K562 (cell line): ENCODE measurements at regions not wholly inside any gene's neighbourhood (a gene's known extent, or its start where the extent isn't known, plus 50 kb on each side); places are given as distances from the start of the nearest gene placed in this dataset.

ENCODE experiments used
- ATAC-seq: fragments of 200-7000 bp; cut with Tn5 transposase; 3 replicates; pipeline ENCODE4 v1.9.1; 2020; ENCODE audit warnings: moderate library complexity
- BruUV-seq: library from RNA; stranded (reverse); fragments of 400-500 nt; replicated peaks from 2 replicates; lab custom pipeline; 2021; lab: Mats Ljungman, UMichigan
- CTCF ChIA-PET: fragments of 300-600 bp; formaldehyde crosslinking; extraction: SDS; loops from one replicate; lab custom pipeline; 2021; ENCODE audit warnings: low intra/inter-chr PET ratio; lab: Yijun Ruan, JAX
- POLR2A ChIA-PET: fragments of 300-600, 350-650 bp; sonication (Branson Sonifier 250); formaldehyde crosslinking; extraction: SDS; loops from one replicate; lab custom pipeline; 2021; ENCODE audit warnings: antibody characterized with exemption, inconsistent platforms; lab: Yijun Ruan, JAX
- DNase-seq, 4 experiments: peaks; one replicate each; pipeline versions ENCODE4 v3.0.0 to v3.0.0-alpha.2; 2011 to 2018; ENCODE audit warnings: low spot score in 3 of 4, mixed read lengths in 3 of 4; ENCODE audit errors: extremely low read depth in 1 of 4
- FAIRE-seq: peaks from 2 replicates; lab custom pipeline; 2011; peaks lifted over from hg19 to GRCh38; lab: Jason Lieb, UNC
- H2AFZ ChIP-seq: 2 replicates; pipeline ENCODE4 v1.6.0; 2011; ENCODE audit warnings: low read depth, low read length, control low read depth, inconsistent platforms
- H3K27ac ChIP-seq: fragments of 200-600 bp; 3 replicates; pipeline ENCODE4 v1.8.0; 2011; ENCODE audit warnings: low read depth, mild to moderate bottlenecking, control low read depth, inconsistent platforms, low read length, moderate library complexity, mixed read lengths; ENCODE audit errors: extremely low read depth
- H3K27me3 ChIP-seq, 2 experiments: fragments of 300-600 bp in 1 of 2; 2 replicates in 1 of 2; 3 replicates in 1 of 2; pipeline versions ENCODE4 v1.6.0 to v1.8.0; 2011; ENCODE audit warnings: inconsistent platforms in 2 of 2, low read length in 2 of 2, mild to moderate bottlenecking in 1 of 2, mixed read lengths in 1 of 2, moderate library complexity in 1 of 2; ENCODE audit not compliant: control insufficient read depth in 2 of 2, insufficient read depth in 2 of 2
- H3K36me3 ChIP-seq: fragments of 300-600 bp; 3 replicates; pipeline ENCODE4 v1.8.0; 2011; ENCODE audit warnings: mild to moderate bottlenecking, low read length, inconsistent platforms; ENCODE audit not compliant: control insufficient read depth, insufficient read depth
- H3K4me1 ChIP-seq, 2 experiments: fragments of 200-600 bp in 1 of 2; replicated peaks in 1 of 2; 2 replicates in 1 of 2; 3 replicates in 1 of 2; pipeline versions ENCODE4 v1.5.1 to v1.8.0; 2011; ENCODE audit warnings: inconsistent platforms in 2 of 2, low read length in 2 of 2, mild to moderate bottlenecking in 1 of 2, mixed read lengths in 1 of 2, moderate library complexity in 1 of 2; ENCODE audit not compliant: control insufficient read depth in 2 of 2, insufficient read depth in 2 of 2
- H3K4me2 ChIP-seq: 2 replicates; pipeline ENCODE4 v1.6.1; 2011; ENCODE audit warnings: low read length, control low read depth, inconsistent platforms, mixed read lengths; ENCODE audit not compliant: insufficient read depth
- H3K4me3 ChIP-seq: fragments of 200-600 bp; sonication (generic), shearing (Covaris generic); 2 replicates; pipeline ENCODE4 v1.5.1; 2016; ENCODE audit warnings: control low read depth, inconsistent platforms
- H3K79me2 ChIP-seq: fragments of 200-600 bp; 3 replicates; pipeline ENCODE4 v1.8.0; 2011; ENCODE audit warnings: low read length, inconsistent platforms; ENCODE audit not compliant: control insufficient read depth, insufficient read depth
- H3K9ac ChIP-seq, 2 experiments: 2 replicates each; pipeline versions ENCODE4 v1.6.0 to v1.6.1; 2011; ENCODE audit warnings: low read depth in 2 of 2, low read length in 2 of 2, control low read depth in 1 of 2, inconsistent platforms in 1 of 2, mild to moderate bottlenecking in 1 of 2, mixed read lengths in 1 of 2; ENCODE audit not compliant: insufficient read depth in 1 of 2
- H3K9me1 ChIP-seq: one replicate; pipeline ENCODE4 v1.6.0; 2011; ENCODE audit warnings: inconsistent platforms, mild to moderate bottlenecking, low read length, moderate library complexity; ENCODE audit not compliant: control insufficient read depth, insufficient read depth
- H3K9me3 ChIP-seq: replicated peaks from 2 replicates; pipeline ENCODE4 v1.5.1; 2011; ENCODE audit warnings: low read depth, low read length, inconsistent platforms; ENCODE audit not compliant: control insufficient read depth, insufficient read depth
- H4K20me1 ChIP-seq: replicated peaks from 2 replicates; pipeline ENCODE4 v1.6.1; 2011; ENCODE audit warnings: low read length, inconsistent platforms, mixed read lengths; ENCODE audit not compliant: control insufficient read depth, insufficient read depth
- CBFB ChIP-seq: sonication (generic); formaldehyde crosslinking; IDR thresholded peaks from 2 replicates; pipeline ENCODE4 v1.4.0; 2020; ENCODE audit warnings: mild to moderate bottlenecking, missing genetic modification reagents
- CBX5 ChIP-seq: IDR thresholded peaks from 2 replicates; pipeline ENCODE4 v1.6.1; 2014; ENCODE audit warnings: low read depth, borderline replicate concordance
- CREB5 ChIP-seq: fragments of 250-450 bp; sonication (Bioruptor Pico); IDR thresholded peaks from 2 replicates; pipeline ENCODE4 v1.5.0; 2020; ENCODE audit warnings: mild to moderate bottlenecking
- E2F3 ChIP-seq: fragments of 250-450 bp; sonication (Bioruptor Pico); IDR thresholded peaks from 2 replicates; pipeline ENCODE4 v1.4.0; 2020; ENCODE audit warnings: mild to moderate bottlenecking
- GTF2F1 ChIP-seq: IDR thresholded peaks from 2 replicates; pipeline ENCODE4 v1.6.1; 2011; ENCODE audit warnings: low read depth, low read length, improper control_type of control experiment
- HEY1 ChIP-seq: fragments of 250-450 bp; sonication (Bioruptor Pico); IDR thresholded peaks from 2 replicates; pipeline ENCODE4 v1.5.0; 2020; ENCODE audit warnings: mild to moderate bottlenecking, moderate library complexity, borderline replicate concordance
- JUND ChIP-seq, 2 experiments: IDR thresholded peaks; 2 replicates in 1 of 2; 3 replicates in 1 of 2; pipeline ENCODE4 v1.6.1; 2011; ENCODE audit warnings: borderline replicate concordance in 2 of 2, low read depth in 2 of 2, low read length in 2 of 2, improper control_type of control experiment in 1 of 2, missing biosample characterization in 1 of 2, missing genetic modification characterization in 1 of 2, missing genetic modification reagents in 1 of 2
- MEIS2 ChIP-seq: fragments of 450-650 bp; IDR thresholded peaks from 2 replicates; pipeline ENCODE4 v1.6.1; 2014; ENCODE audit warnings: mild to moderate bottlenecking; ENCODE audit not compliant: partially characterized antibody
- RBFOX2 ChIP-seq: fragments of 200-400 bp; formaldehyde crosslinking; IDR thresholded peaks from 2 replicates; pipeline ENCODE4 v1.6.1; 2017; ENCODE audit warnings: low read depth, mild to moderate bottlenecking, low read length, moderate library complexity
- RBM34 ChIP-seq: fragments of 200-400 bp; formaldehyde crosslinking; IDR thresholded peaks from 2 replicates; pipeline ENCODE4 v1.6.1; 2018; ENCODE audit warnings: low read length, borderline replicate concordance; ENCODE audit not compliant: insufficient read depth
- SRSF1 ChIP-seq: fragments of 200-400 bp; formaldehyde crosslinking; IDR thresholded peaks from 2 replicates; pipeline ENCODE4 v1.6.1; 2017; ENCODE audit warnings: mild to moderate bottlenecking, low read depth, low read length, moderate library complexity
- XRCC3 ChIP-seq: fragments of 450-650 bp; IDR thresholded peaks from 2 replicates; pipeline ENCODE4 v1.6.1; 2017; ENCODE audit warnings: mild to moderate bottlenecking, moderate library complexity
- YY1 ChIP-seq, 3 experiments: IDR thresholded peaks; 2 replicates each; pipeline ENCODE4 v1.6.1; 2011; ENCODE audit warnings: low read length in 2 of 3, mild to moderate bottlenecking in 2 of 3, moderate library complexity in 2 of 3, borderline replicate concordance in 1 of 3, control low read depth in 1 of 3, low read depth in 1 of 3; ENCODE audit not compliant: insufficient read depth in 3 of 3, insufficient replicate concordance in 2 of 3, control insufficient read depth in 1 of 3, insufficient read length in 1 of 3; ENCODE audit errors: extremely low read depth in 1 of 3
- ZBTB26 ChIP-seq: fragments of 450-650 bp; formaldehyde crosslinking; IDR thresholded peaks from 2 replicates; pipeline ENCODE4 v1.4.0; 2022; ENCODE audit warnings: missing genetic modification characterization
- ZNF444 ChIP-seq: fragments of 250-450 bp; sonication (Bioruptor Pico); IDR thresholded peaks from 2 replicates; pipeline ENCODE4 v1.4.0; 2020; ENCODE audit warnings: mild to moderate bottlenecking, moderate library complexity
- ZNF77 ChIP-seq: fragments of 250-450 bp; sonication (Bioruptor Pico); IDR thresholded peaks from 2 replicates; pipeline ENCODE4 v1.5.0; 2020
- WGBS: fragments of 100-300 bp; shearing (Covaris generic); methylation state at CpG from one replicate; pipeline ENCODE4 v1.1.6; 2016; ENCODE audit warnings: low coverage, mixed read lengths; ENCODE audit not compliant: insufficient coverage; ENCODE audit errors: missing lambda C conversion rate; 5-methylcytosine and 5-hydroxymethylcytosine counted together
- in situ Hi-C: fragments of 300-500 bp; cut with MboI; formaldehyde crosslinking; loops from 4 replicates; pipeline ENCODE4 v1.15.0; 2018; ENCODE audit warnings: inconsistent platforms, mixed read lengths
- intact Hi-C: fragments of 100-400 bp; cut with micrococcal nuclease; formaldehyde crosslinking; loops from 2 replicates; pipeline ENCODE4 v1.14.2; 2022
- TF ChIP-seq, protein P1 (sequence below): fragments of 200-800 bp; sonication (Bioruptor generic); IDR thresholded peaks from 2 replicates; pipeline ENCODE4 v1.6.1; 2017; ENCODE audit warnings: missing genetic modification characterization, missing compliant biosample characterization

GRCh38 chr5:2387250-2387633 lies 364.2 kb downstream of the IRX2 start (continued):
- TF ChIP-seq RBM34, result no peak
- TF ChIP-seq HEY1, result no peak
- TF ChIP-seq YY1 (IDR thresholded peaks at IDR 0.05; ENCODE audit: borderline replicate concordance in 1 of 3, control insufficient read depth in 1 of 3, extremely low read depth in 1 of 3, insufficient read depth in 3 of 3, insufficient read length in 1 of 3, insufficient replicate concordance in 2 of 3, low read depth in 1 of 3, low read length in 2 of 3), result no peak

GRCh38 chr5:2385818-2386217 lies 365.7 kb downstream of the IRX2 start:
- H3K27me3 ChIP-seq, result peaks cover 23 to 63% of the 10 kb centered on the region in 2 experiments; a peak in 4 of 5 replicates
- no peaks in the 10 kb centered on the region for H3K79me2 ChIP-seq
- H3K4me2 ChIP-seq, result no peak overlapping the region
- 0% methylated on average over 3 of the region's 3 CpGs for WGBS
- CTCF ChIA-PET, result no interaction called here
- intact Hi-C loops (no loop called here), in situ Hi-C loops (no loop called here)
- H3K9me1 ChIP-seq, result no peaks in the 10 kb centered on the region
- ATAC-seq (no peak), FAIRE-seq (no peak), DNase-seq (no peak)
- no TSS peak for BruUV-seq
- no peaks in the 10 kb centered on the region for H4K20me1 ChIP-seq
- H3K4me3 ChIP-seq, result no peak overlapping the region
- no peaks in the 10 kb centered on the region for H3K9me3 ChIP-seq
- no peak overlapping the region for H3K9ac ChIP-seq
- H2AFZ ChIP-seq, result no peak overlapping the region
- H3K4me1 ChIP-seq, result no peaks in the 10 kb centered on the region
- no peaks in the 10 kb centered on the region for H3K36me3 ChIP-seq
- POLR2A ChIA-PET, result interaction anchor here (0.6 kb wide), 1 partner anchor 142 kb away, joined by 4 read pairs; no protein-coding TSS in a partner anchor
- H3K27ac ChIP-seq, result no peak overlapping the region
- no peak for TF ChIP-seq SRSF1
- TF ChIP-seq MEIS2, result no peak
- TF ChIP-seq RBFOX2, result no peak
- no peak for TF ChIP-seq GTF2F1
- no peak for TF ChIP-seq JUND (IDR thresholded peaks at IDR 0.05; ENCODE audit: borderline replicate concordance, low read depth, low read length)
- no peak for TF ChIP-seq JUND (tag; IDR thresholded peaks at IDR 0.05; ENCODE audit: borderline replicate concordance, low read depth, low read length)
- TF ChIP-seq, protein P1, sequence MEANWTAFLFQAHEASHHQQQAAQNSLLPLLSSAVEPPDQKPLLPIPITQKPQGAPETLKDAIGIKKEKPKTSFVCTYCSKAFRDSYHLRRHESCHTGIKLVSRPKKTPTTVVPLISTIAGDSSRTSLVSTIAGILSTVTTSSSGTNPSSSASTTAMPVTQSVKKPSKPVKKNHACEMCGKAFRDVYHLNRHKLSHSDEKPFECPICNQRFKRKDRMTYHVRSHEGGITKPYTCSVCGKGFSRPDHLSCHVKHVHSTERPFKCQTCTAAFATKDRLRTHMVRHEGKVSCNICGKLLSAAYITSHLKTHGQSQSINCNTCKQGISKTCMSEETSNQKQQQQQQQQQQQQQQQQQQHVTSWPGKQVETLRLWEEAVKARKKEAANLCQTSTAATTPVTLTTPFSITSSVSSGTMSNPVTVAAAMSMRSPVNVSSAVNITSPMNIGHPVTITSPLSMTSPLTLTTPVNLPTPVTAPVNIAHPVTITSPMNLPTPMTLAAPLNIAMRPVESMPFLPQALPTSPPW (CRISPR knock-in tag), result no peak
- no peak for TF ChIP-seq E2F3 (CRISPR knock-in tag)
- no peak for TF ChIP-seq XRCC3
- TF ChIP-seq ZBTB26 (CRISPR knock-in tag), result no peak
- TF ChIP-seq CBX5, result no peak
- TF ChIP-seq CREB5, result no peak
- TF ChIP-seq CBFB, result no peak
- TF ChIP-seq ZNF444 (CRISPR knock-in tag), result no peak
- no peak for TF ChIP-seq ZNF77 (CRISPR knock-in tag)
